IMR-90 (cell line): ENCODE measurements at regions not wholly inside any gene's neighbourhood (a gene's known extent, or its start where the extent isn't known, plus 50 kb on each side); places are given as distances from the start of the nearest gene placed in this dataset.

Source experiments
- ATAC-seq: fragments of 200-7000 bp; cut with Tn5 transposase; 2 replicates; pipeline ENCODE4 v1.9.1; 2020; ENCODE audit warnings: low read depth, mild to moderate bottlenecking, moderate library complexity
- BruUV-seq: library from RNA; stranded (reverse); fragments of 400-500 nt; replicated peaks from 2 replicates; lab custom pipeline; 2021; lab: Mats Ljungman, UMichigan
- CTCF ChIA-PET: fragments of 300-600 bp; formaldehyde crosslinking; extraction: SDS; loops from one replicate; lab custom pipeline; 2021; ENCODE audit warnings: antibody characterized with exemption; lab: Yijun Ruan, JAX
- POLR2A ChIA-PET: fragments of 300-600 bp; sonication (Branson Sonifier 250); formaldehyde crosslinking; loops from one replicate; lab custom pipeline; 2022; ENCODE audit warnings: antibody characterized with exemption; ENCODE audit not compliant: unreplicated experiment; lab: Charles Lee
- DNase-seq: peaks from one replicate; pipeline ENCODE4 v3.0.0; 2013
- H2AFZ ChIP-seq: replicated peaks from 2 replicates; pipeline ENCODE3; 2013; ENCODE audit warnings: low read length, mild to moderate bottlenecking; ENCODE audit not compliant: poor library complexity
- H2AK5ac ChIP-seq: 2 replicates; pipeline ENCODE4 v1.6.1; 2013; ENCODE audit warnings: low read depth, low read length, inconsistent platforms
- H2AK9ac ChIP-seq: replicated peaks from 2 replicates; pipeline ENCODE3; 2013; ENCODE audit warnings: mild to moderate bottlenecking, low read depth, low read length, moderate library complexity; ENCODE audit not compliant: poor library complexity
- H2BK120ac ChIP-seq: 2 replicates; pipeline ENCODE4 v1.6.1; 2013; ENCODE audit warnings: low read depth, low read length, inconsistent platforms
- H2BK15ac ChIP-seq: 3 replicates; pipeline ENCODE4 v1.6.1; 2013; ENCODE audit warnings: low read depth, low read length, inconsistent platforms
- H2BK20ac ChIP-seq: 2 replicates; pipeline ENCODE4 v1.6.1; 2013; ENCODE audit warnings: low read depth, mild to moderate bottlenecking, inconsistent platforms, low read length, moderate library complexity
- H2BK5ac ChIP-seq: 2 replicates; pipeline ENCODE4 v1.6.1; 2013; ENCODE audit warnings: mild to moderate bottlenecking, low read depth, low read length, inconsistent platforms; ENCODE audit not compliant: poor library complexity, severe bottlenecking
- H3K14ac ChIP-seq: replicated peaks from 2 replicates; pipeline ENCODE4 v1.6.1; 2013; ENCODE audit warnings: low read depth, low read length, inconsistent platforms
- H3K18ac ChIP-seq: 2 replicates; pipeline ENCODE4 v1.6.1; 2013; ENCODE audit warnings: low read depth, low read length, control low read depth
- H3K23ac ChIP-seq: 2 replicates; pipeline ENCODE4 v1.6.1; 2013; ENCODE audit warnings: low read depth, low read length, inconsistent platforms
- H3K27ac ChIP-seq: 2 replicates; pipeline ENCODE4 v1.5.1; 2013; ENCODE audit warnings: mild to moderate bottlenecking, control low read depth, low read length; ENCODE audit not compliant: insufficient read depth
- H3K27me3 ChIP-seq: 2 replicates; pipeline ENCODE4 v1.6.1; 2013; ENCODE audit warnings: low read length; ENCODE audit not compliant: control insufficient read depth, insufficient read depth
- H3K36me3 ChIP-seq: 2 replicates; pipeline ENCODE4 v1.6.1; 2013; ENCODE audit warnings: low read length, mixed read lengths; ENCODE audit not compliant: control insufficient read depth, insufficient read depth
- H3K4ac ChIP-seq: 2 replicates; pipeline ENCODE4 v1.6.1; 2013; ENCODE audit warnings: low read depth, low read length, inconsistent platforms
- H3K4me1 ChIP-seq: 2 replicates; pipeline ENCODE4 v1.6.1; 2013; ENCODE audit warnings: low read length, mixed read lengths; ENCODE audit not compliant: control insufficient read depth, insufficient read depth
- H3K4me2 ChIP-seq: 2 replicates; pipeline ENCODE4 v1.6.1; 2013; ENCODE audit warnings: low read depth, mild to moderate bottlenecking, control low read depth, low read length, moderate library complexity
- H3K4me3 ChIP-seq: 2 replicates; pipeline ENCODE4 v1.5.1; 2013; ENCODE audit warnings: low read depth, mild to moderate bottlenecking, control low read depth, low read length, moderate library complexity; ENCODE audit not compliant: insufficient read depth
- H3K56ac ChIP-seq: 2 replicates; pipeline ENCODE4 v1.6.1; 2013; ENCODE audit warnings: low read length, inconsistent platforms; ENCODE audit not compliant: insufficient read depth; ENCODE audit errors: extremely low read depth
- H3K79me1 ChIP-seq, 2 experiments: 2 replicates each; pipeline ENCODE4 v1.6.1; 2013; ENCODE audit warnings: low read length in 2 of 2, inconsistent platforms in 1 of 2, low read depth in 1 of 2
- H3K9ac ChIP-seq: 2 replicates; pipeline ENCODE4 v1.6.1; 2013; ENCODE audit warnings: low read depth, low read length, control low read depth
- H3K9me1 ChIP-seq: 2 replicates; pipeline ENCODE4 v1.6.1; 2013; ENCODE audit warnings: low read length, inconsistent platforms; ENCODE audit not compliant: insufficient read depth
- H3K9me3 ChIP-seq: 2 replicates; pipeline ENCODE4 v1.6.1; 2013; ENCODE audit warnings: low read length; ENCODE audit not compliant: control insufficient read depth, insufficient read depth
- H4K20me1 ChIP-seq: 2 replicates; pipeline ENCODE4 v1.6.1; 2013; ENCODE audit warnings: low read length, inconsistent platforms; ENCODE audit not compliant: insufficient read depth
- H4K5ac ChIP-seq: 2 replicates; pipeline ENCODE4 v1.6.1; 2013; ENCODE audit warnings: mild to moderate bottlenecking, low read depth, low read length, control low read depth
- H4K8ac ChIP-seq, 2 experiments: 2 replicates each; pipeline ENCODE4 v1.6.1; 2013; ENCODE audit warnings: low read depth in 2 of 2, low read length in 2 of 2, control low read depth in 1 of 2, inconsistent platforms in 1 of 2
- H4K91ac ChIP-seq: 2 replicates; pipeline ENCODE4 v1.6.1; 2013; ENCODE audit warnings: low read depth, low read length, inconsistent platforms; ENCODE audit not compliant: insufficient read depth
- CHD1 ChIP-seq: IDR thresholded peaks from 2 replicates; pipeline ENCODE4 v1.6.1; 2012; ENCODE audit warnings: low read depth, low read length, improper control_type of control experiment
- WGBS, 2 experiments: methylation state at CpG; one replicate each; pipeline versions ENCODE4 v1.1.5 to v1.1.7; 2013; ENCODE audit warnings: missing lambda C conversion rate in 2 of 2; ENCODE audit not compliant: insufficient read length in 1 of 2; ENCODE audit errors: extremely low coverage in 2 of 2; 5-methylcytosine and 5-hydroxymethylcytosine counted together
- dilution Hi-C: fragments of 300-500 bp; cut with HindIII; formaldehyde crosslinking; loops from one replicate; pipeline ENCODE4 v1.14.3; 2018; ENCODE audit warnings: low sequenced_read_pairs; ENCODE audit not compliant: unreplicated experiment
- in situ Hi-C: fragments of 300-500 bp; cut with MboI; formaldehyde crosslinking; loops from 3 replicates; pipeline ENCODE4 v1.14.3; 2019; ENCODE audit warnings: low sequenced_read_pairs, inconsistent platforms, mixed read lengths
- intact Hi-C: fragments of 100-400 bp; cut with micrococcal nuclease; formaldehyde crosslinking; loops from 2 replicates; pipeline ENCODE4 v1.10.0; 2022

- in situ Hi-C loops (no loop called here), intact Hi-C loops (no loop called here), dilution Hi-C loops (no loop called here)
- 29% methylated on average over 1 of the region's 2 CpGs; no CpG with 5 or more reads in 1 of the 2 experiments for WGBS, 2 experiments
- Histone ChIP-seq H3K4me3 (no peak overlapping the region), H4K8ac (no peak overlapping the region), H2AK9ac (no peak overlapping the region), H3K9ac (no peak overlapping the region), H2AK5ac (no peak overlapping the region), H2BK20ac (no peak overlapping the region), H3K18ac (no peak overlapping the region), H2BK120ac (no peak overlapping the region), H3K27ac (no peak overlapping the region), H3K56ac (no peak overlapping the region), H3K4me1 (no peaks in the 10 kb centered on the region), H3K79me1 (no peaks in the 10 kb centered on the region), H4K5ac (no peak overlapping the region), H3K14ac (no peak overlapping the region), H4K91ac (no peak overlapping the region), H2BK5ac (no peak overlapping the region), H3K36me3 (no peaks in the 10 kb centered on the region), H3K4me2 (no peak overlapping the region), H3K9me3 (peaks cover 5% of the 10 kb centered on the region; the same call in 1 of the 2 replicates), H2AFZ (no peak overlapping the region), H2BK15ac (no peak overlapping the region), H3K4ac (no peak overlapping the region), H3K27me3 (no peaks in the 10 kb centered on the region), H3K23ac (no peak overlapping the region), H4K20me1 (no peaks in the 10 kb centered on the region), H3K9me1 (no peaks in the 10 kb centered on the region)
- no peak for TF ChIP-seq CHD1
- POLR2A ChIA-PET = no interaction called here
- CTCF ChIA-PET = no interaction called here
- DNase-seq (no peak), ATAC-seq (no peak)
- no TSS peak for BruUV-seq
These were observed 421.0 kb upstream of the API5 start for GRCh38 chr11:42890773-42891172.
